Mesenchymal stem cell (in vitro differentiated cells and primary cell): ENCODE measurements at regions not wholly inside any gene's neighbourhood (a gene's known extent, or its start where the extent isn't known, plus 50 kb on each side); places are given as distances from the start of the nearest gene placed in this dataset.

ENCODE experiments used
- DNase-seq: peaks from one replicate; pipeline ENCODE4 v3.0.0-alpha.2; 2013
- H2AFZ ChIP-seq: one replicate; pipeline ENCODE4 v1.6.1; 2013; ENCODE audit warnings: low read depth, mild to moderate bottlenecking, control low read depth, inconsistent platforms, low read length, moderate library complexity
- H2AK5ac ChIP-seq: 2 replicates; pipeline ENCODE4 v1.6.1; 2013; ENCODE audit warnings: low read length, moderate library complexity, mild to moderate bottlenecking, inconsistent platforms; ENCODE audit not compliant: severe bottlenecking
- H2BK120ac ChIP-seq: one replicate; pipeline ENCODE4 v1.6.1; 2013; ENCODE audit warnings: low read depth, mild to moderate bottlenecking, inconsistent platforms, low read length, moderate library complexity
- H2BK12ac ChIP-seq, 2 experiments: one replicate each; pipeline ENCODE4 v1.6.1; 2013; ENCODE audit warnings: inconsistent platforms in 2 of 2, low read length in 2 of 2, mild to moderate bottlenecking in 2 of 2, moderate library complexity in 2 of 2, control low read depth in 1 of 2
- H2BK15ac ChIP-seq: one replicate; pipeline ENCODE4 v1.6.1; 2013; ENCODE audit warnings: mild to moderate bottlenecking, low read depth, inconsistent platforms; ENCODE audit not compliant: poor library complexity, severe bottlenecking
- H2BK5ac ChIP-seq: 2 replicates; pipeline ENCODE4 v1.6.1; 2013; ENCODE audit warnings: low read depth, mild to moderate bottlenecking, low read length, control low read depth, inconsistent platforms; ENCODE audit not compliant: poor library complexity, severe bottlenecking
- H3K14ac ChIP-seq, 2 experiments: one replicate each; pipeline ENCODE4 v1.6.1; 2013; ENCODE audit warnings: inconsistent platforms in 2 of 2, low read length in 2 of 2, control low read depth in 1 of 2, mild to moderate bottlenecking in 1 of 2, moderate library complexity in 1 of 2
- H3K18ac ChIP-seq, 2 experiments: one replicate each; pipeline ENCODE4 v1.6.1; 2013; ENCODE audit warnings: inconsistent platforms in 2 of 2, low read length in 2 of 2, control low read depth in 1 of 2, low read depth in 1 of 2, mild to moderate bottlenecking in 1 of 2
- H3K23ac ChIP-seq, 2 experiments: one replicate each; pipeline ENCODE4 v1.6.1; 2013; ENCODE audit warnings: inconsistent platforms in 2 of 2, low read length in 2 of 2, mild to moderate bottlenecking in 2 of 2, moderate library complexity in 2 of 2, control low read depth in 1 of 2
- H3K27ac ChIP-seq: 2 replicates; pipeline ENCODE4 v1.5.1; 2013; ENCODE audit warnings: mild to moderate bottlenecking, moderate library complexity, low read length, control low read depth, inconsistent platforms; ENCODE audit not compliant: poor library complexity, severe bottlenecking
- H3K27me3 ChIP-seq, 2 experiments: 2 replicates each; pipeline versions ENCODE4 v1.6.1 to v1.7.0; 2013; ENCODE audit warnings: low read length in 2 of 2, mild to moderate bottlenecking in 2 of 2, moderate library complexity in 2 of 2, control low read depth in 1 of 2, inconsistent platforms in 1 of 2; ENCODE audit not compliant: control insufficient read depth in 1 of 2, insufficient read depth in 1 of 2
- H3K36me3 ChIP-seq, 2 experiments: 2 replicates each; pipeline versions ENCODE4 v1.6.1 to v1.7.0; 2013; ENCODE audit warnings: low read length in 2 of 2, control low read depth in 1 of 2, inconsistent platforms in 1 of 2, low read depth in 1 of 2, mild to moderate bottlenecking in 1 of 2; ENCODE audit not compliant: insufficient read depth in 2 of 2, control insufficient read depth in 1 of 2
- H3K4ac ChIP-seq, 2 experiments: one replicate each; pipeline ENCODE4 v1.6.1; 2013; ENCODE audit warnings: inconsistent platforms in 2 of 2, low read length in 2 of 2, mild to moderate bottlenecking in 2 of 2, moderate library complexity in 2 of 2, control low read depth in 1 of 2, low read depth in 1 of 2
- H3K4me1 ChIP-seq: 2 replicates; pipeline ENCODE4 v1.6.1; 2013; ENCODE audit warnings: low read depth, low read length, control low read depth; ENCODE audit not compliant: control insufficient read depth, insufficient read depth
- H3K4me2 ChIP-seq: 2 replicates; pipeline ENCODE4 v1.6.1; 2013; ENCODE audit warnings: low read length, mild to moderate bottlenecking, inconsistent platforms; ENCODE audit not compliant: poor library complexity, severe bottlenecking
- H3K4me3 ChIP-seq, 2 experiments: 2 replicates each; pipeline versions ENCODE4 v1.5.1 to v1.7.0; 2013; ENCODE audit warnings: low read length in 2 of 2, mild to moderate bottlenecking in 2 of 2, control low read depth in 1 of 2, low read depth in 1 of 2; ENCODE audit not compliant: insufficient read depth in 1 of 2
- H3K79me1 ChIP-seq: replicated peaks from 2 replicates; pipeline ENCODE4 v1.6.1; 2013; ENCODE audit warnings: mild to moderate bottlenecking, control low read depth, low read length, inconsistent platforms; ENCODE audit not compliant: poor library complexity, severe bottlenecking
- H3K9ac ChIP-seq: 2 replicates; pipeline ENCODE4 v1.7.0; 2013; ENCODE audit warnings: mild to moderate bottlenecking, low read length, moderate library complexity
- H3K9me3 ChIP-seq: 2 replicates; pipeline ENCODE4 v1.7.0; 2013; ENCODE audit warnings: mild to moderate bottlenecking, low read length; ENCODE audit not compliant: control insufficient read depth
- H4K8ac ChIP-seq: one replicate; pipeline ENCODE4 v1.6.1; 2013; ENCODE audit warnings: inconsistent platforms, mild to moderate bottlenecking, low read length, moderate library complexity
- H4K91ac ChIP-seq: one replicate; pipeline ENCODE4 v1.6.1; 2013; ENCODE audit warnings: mild to moderate bottlenecking, low read length, inconsistent platforms
- WGBS: methylation state at CpG from one replicate; pipeline ENCODE4 v1.1.7; 2013; ENCODE audit warnings: mixed read lengths; 5-methylcytosine and 5-hydroxymethylcytosine counted together

- Histone ChIP-seq H3K27me3 (peaks cover 0 to 14% of the 10 kb centered on the region in 2 experiments), H3K79me1 (no peaks in the 10 kb centered on the region), H2AFZ (no peak overlapping the region), H3K18ac (no peak overlapping the region), H3K4me3 (peak overlapping the region in 1 of 2 experiments; percentile 31), H3K4me1 (peaks cover 18% of the 10 kb centered on the region), H2BK120ac (no peak overlapping the region), H3K4ac (no peak overlapping the region), H3K23ac (no peak overlapping the region), H2BK12ac (no peak overlapping the region), H4K91ac (no peak overlapping the region), H4K8ac (no peak overlapping the region), H3K36me3 (no peaks in the 10 kb centered on the region), H3K9ac (peak overlapping the region; percentile 16), H3K27ac (no peak overlapping the region), H2AK5ac (no peak overlapping the region), H3K14ac (no peak overlapping the region), H2BK5ac (no peak overlapping the region), H3K9me3 (no peaks in the 10 kb centered on the region), H3K4me2 (no peak overlapping the region), H2BK15ac (no peak overlapping the region)
- 95% methylated on average over 10 of the region's 10 CpGs for WGBS
- DNase-seq: no peak
Measured at GRCh38 chr2:64869126-64869525, 120.1 kb upstream of the SLC1A4 start.

GRCh38 chr2:64873472-64873924, 115.7 kb upstream of the SLC1A4 start:
- 2% methylated on average over 14 of the region's 14 CpGs for WGBS
- no peaks in the 10 kb centered on the region for H3K36me3 ChIP-seq

GRCh38 chr2:64874593-64874992, 114.6 kb upstream of the SLC1A4 start:
- Histone ChIP-seq H3K79me1 (no peaks in the 10 kb centered on the region), H3K23ac (no peak overlapping the region), H2BK120ac (no peak overlapping the region), H3K27ac (no peak overlapping the region), H3K4me1 (peaks cover 2% of the 10 kb centered on the region), H3K27me3 (no peaks in the 10 kb centered on the region), H2AFZ (no peak overlapping the region), H2AK5ac (no peak overlapping the region), H3K36me3 (no peaks in the 10 kb centered on the region), H3K18ac (no peak overlapping the region), H2BK12ac (no peak overlapping the region), H3K4me3 (no peak overlapping the region), H3K9ac (no peak overlapping the region), H2BK15ac (no peak overlapping the region), H3K14ac (no peak overlapping the region), H3K4ac (no peak overlapping the region), H3K9me3 (no peaks in the 10 kb centered on the region), H3K4me2 (no peak overlapping the region), H4K91ac (no peak overlapping the region), H2BK5ac (no peak overlapping the region), H4K8ac (no peak overlapping the region)
- 100% methylated on average over 1 of the region's 1 CpG for WGBS
- no peak for DNase-seq

More at GRCh38 chr2:64873472-64873924, 115.7 kb upstream of the SLC1A4 start:
- no peak overlapping the region for H3K27ac ChIP-seq
- H3K23ac ChIP-seq: no peak overlapping the region
- no peak overlapping the region for H2AK5ac ChIP-seq
- no peak overlapping the region for H2BK12ac ChIP-seq
- H3K4me2 ChIP-seq: no peak overlapping the region
- H3K4me3 ChIP-seq: peak overlapping the region in 1 of 2 experiments; percentile 64
- H2AFZ ChIP-seq: no peak overlapping the region
- no peaks in the 10 kb centered on the region for H3K79me1 ChIP-seq
- H4K8ac ChIP-seq: no peak overlapping the region
- no peak overlapping the region for H2BK15ac ChIP-seq
- peaks cover 0 to 7% of the 10 kb centered on the region in 2 experiments for H3K27me3 ChIP-seq
- H3K14ac ChIP-seq: no peak overlapping the region
- H3K4me1 ChIP-seq: peaks cover 2% of the 10 kb centered on the region
- H3K9ac ChIP-seq: peak overlapping the region; percentile 58
- no peak overlapping the region for H2BK5ac ChIP-seq
- no peak overlapping the region for H2BK120ac ChIP-seq
- H4K91ac ChIP-seq: no peak overlapping the region
- peak; percentile 59 for DNase-seq
- no peak overlapping the region for H3K4ac ChIP-seq
- H3K9me3 ChIP-seq: no peaks in the 10 kb centered on the region
- no peak overlapping the region for H3K18ac ChIP-seq

- peaks cover 2% of the 10 kb centered on the region for H3K4me1 ChIP-seq
- WGBS: no CpG with 5 or more reads among the region's 2 CpGs
- H3K9ac ChIP-seq: no peak overlapping the region
- H2AFZ ChIP-seq: no peak overlapping the region
- no peak for DNase-seq
- H4K8ac ChIP-seq: no peak overlapping the region
- H4K91ac ChIP-seq: no peak overlapping the region
- H3K27me3 ChIP-seq: no peaks in the 10 kb centered on the region
- H3K4ac ChIP-seq: no peak overlapping the region
- H3K36me3 ChIP-seq: no peaks in the 10 kb centered on the region
- H3K27ac ChIP-seq: no peak overlapping the region
- no peak overlapping the region for H2AK5ac ChIP-seq
- no peak overlapping the region for H2BK120ac ChIP-seq
- no peak overlapping the region for H3K14ac ChIP-seq
- H3K9me3 ChIP-seq: no peaks in the 10 kb centered on the region
- no peak overlapping the region for H2BK15ac ChIP-seq
- no peak overlapping the region for H2BK12ac ChIP-seq
- H3K4me2 ChIP-seq: no peak overlapping the region
- H3K79me1 ChIP-seq: no peaks in the 10 kb centered on the region
- H3K4me3 ChIP-seq: no peak overlapping the region
- no peak overlapping the region for H2BK5ac ChIP-seq
- H3K23ac ChIP-seq: no peak overlapping the region
- no peak overlapping the region for H3K18ac ChIP-seq
Measured at GRCh38 chr2:64875368-64875767, 113.8 kb upstream of the SLC1A4 start.
